Adrenal gland (tissue), 9 donors: ENCODE measurements at regions not wholly inside any gene's neighbourhood (a gene's known extent, or its start where the extent isn't known, plus 50 kb on each side); places are given as distances from the start of the nearest gene placed in this dataset.

Source experiments
- DNase-seq, 7 donors: peaks; one replicate each; pipeline ENCODE4 v3.0.0-alpha.2; 2019 to 2020
- H3K27ac ChIP-seq, 5 donors: fragments of 200-600 bp; sonication (generic) in 4 of 5; 1 replicate in 3 of 5; 2 replicates in 2 of 5; pipeline versions ENCODE4 v1.5.1 to v1.8.0; 2016 to 2020; ENCODE audit warnings: mild to moderate bottlenecking in 1 of 5
- H3K27me3 ChIP-seq: fragments of 200-600 bp; 2 replicates; pipeline ENCODE4 v1.8.0; 2021
- H3K36me3 ChIP-seq, 2 donors: fragments of 200-600 bp; replicated peaks in 1 of 2; 1 replicate in 1 of 2; 2 replicates in 1 of 2; pipeline versions ENCODE4 v1.5.1 to v1.8.0; 2018 to 2022
- H3K4me1 ChIP-seq, 2 donors: fragments of 200-600 bp; replicated peaks in 1 of 2; 1 replicate in 1 of 2; 2 replicates in 1 of 2; pipeline versions ENCODE4 v1.5.1 to v1.8.0; 2018 to 2021
- H3K4me3 ChIP-seq, 4 donors: fragments of 200-600 bp; sonication (generic) in 3 of 4; one replicate each; pipeline ENCODE4 v1.5.1; 2016 to 2018
- H3K9me3 ChIP-seq, 3 donors: fragments of 200-600 bp; sonication (generic) in 1 of 3; replicated peaks in 1 of 3; 1 replicate in 2 of 3; 2 replicates in 1 of 3; pipeline versions ENCODE4 v1.5.1 to v1.8.0; 2016 to 2021
- CTCF ChIP-seq, 6 experiments: fragments of 450-650 bp in 4 of 6; fragments of 200-600 bp in 2 of 6; sonication (generic) in 1 of 6; IDR thresholded peaks; 1 replicate in 5 of 6; 2 replicates in 1 of 6; pipeline versions ENCODE4 v1.5.1 to v1.8.0; 2016 to 2021; ENCODE audit warnings: antibody characterized with exemption in 6 of 6, mild to moderate bottlenecking in 2 of 6, moderate library complexity in 1 of 6
- POLR2A ChIP-seq, 2 donors: fragments of 450-650 bp; IDR thresholded peaks; one replicate each; pipeline ENCODE4 v1.6.1; 2017; ENCODE audit warnings: antibody characterized with exemption in 2 of 2, mild to moderate bottlenecking in 2 of 2, moderate library complexity in 1 of 2
- WGBS, 4 donors: extraction: QIAGEN DNeasy Blood & Tissue Kit in 2 of 4; methylation state at CpG; one replicate each; pipeline versions ENCODE4 v1.1.5 to v1.1.7; 2013 to 2017; 5-methylcytosine and 5-hydroxymethylcytosine counted together
- intact Hi-C, 2 donors: fragments of 100-400 bp; cut with DNase I; formaldehyde crosslinking; loops; one replicate each; pipeline versions ENCODE4 v1.14.1 to v1.15.0; 2022 to 2023
- donor health status: healthy with polysubstance abuse.
- donor health status: Bipolar disorder and iron deficiency.
- donor health status: DM: yes; HTN: yes; CAD: no.
- donor health status: DM: no; HTN: no; CAD: no.
- donor health status: DM: no; HTN: no; CAD: no.

GRCh38 chr20:60950974-60951373 lies 301.1 kb upstream of the CDH4 start:
- 59 to 71% (median 68%) methylated on average over 5 of the region's 5 CpGs for WGBS, 4 donors
- Histone ChIP-seq H3K9me3 (no peaks in the 10 kb centered on the region), H3K36me3 (no peaks in the 10 kb centered on the region), H3K4me1 (no peaks in the 10 kb centered on the region), H3K27ac (no peak overlapping the region), H3K27me3 (no peaks in the 10 kb centered on the region), H3K4me3 (no peak overlapping the region)
- no peak for DNase-seq
- TF ChIP-seq CTCF (IDR thresholded peaks at IDR 0.05) (no peak), POLR2A (IDR thresholded peaks at IDR 0.05) (no peak)
- intact Hi-C loops: no loop called here

GRCh38 chr20:60952861-60953260 lies 299.2 kb upstream of the CDH4 start:
- TF ChIP-seq CTCF (IDR thresholded peaks at IDR 0.05): no peak
- no peak for TF ChIP-seq POLR2A (IDR thresholded peaks at IDR 0.05)
- Histone ChIP-seq H3K4me3 (no peak overlapping the region), H3K36me3 (no peaks in the 10 kb centered on the region), H3K27me3 (no peaks in the 10 kb centered on the region), H3K9me3 (no peaks in the 10 kb centered on the region), H3K4me1 (no peaks in the 10 kb centered on the region), H3K27ac (no peak overlapping the region)
- 76 to 86% (median 79%) methylated on average over 6 to 8 of the region's 8 CpGs for WGBS, 4 donors
- intact Hi-C loops: no loop called here
- no peak for DNase-seq

GRCh38 chr20:60953321-60953720 lies 298.7 kb upstream of the CDH4 start:
- no peaks in the 10 kb centered on the region for H3K27me3 ChIP-seq
- TF ChIP-seq CTCF (IDR thresholded peaks at IDR 0.05) (no peak), POLR2A (IDR thresholded peaks at IDR 0.05) (no peak)
- DNase-seq: no peak
- no peaks in the 10 kb centered on the region for H3K9me3 ChIP-seq
- 72 to 86% (median 78%) methylated on average over 11 to 13 of the region's 13 CpGs for WGBS, 4 donors
- H3K4me3 ChIP-seq: no peak overlapping the region
- no peaks in the 10 kb centered on the region for H3K36me3 ChIP-seq
- no peak overlapping the region for H3K27ac ChIP-seq
- H3K4me1 ChIP-seq: no peaks in the 10 kb centered on the region
- intact Hi-C loops: no loop called here

GRCh38 chr20:60955706-60956105 lies 296.4 kb upstream of the CDH4 start:
- H3K9me3 ChIP-seq: no peaks in the 10 kb centered on the region
- DNase-seq: no peak
- no peak overlapping the region for H3K27ac ChIP-seq
- intact Hi-C loops: no loop called here
- H3K36me3 ChIP-seq: no peaks in the 10 kb centered on the region
- no peaks in the 10 kb centered on the region for H3K27me3 ChIP-seq
- no peak overlapping the region for H3K4me3 ChIP-seq
- no peaks in the 10 kb centered on the region for H3K4me1 ChIP-seq
- TF ChIP-seq POLR2A (IDR thresholded peaks at IDR 0.05): no peak
- no peak for TF ChIP-seq CTCF (IDR thresholded peaks at IDR 0.05)
- 44 to 58% (median 54%) methylated on average over 2 of the region's 2 CpGs for WGBS, 4 donors
